Right atrium auricular region (tissue), 2 donors: ENCODE measurements at regions not wholly inside any gene's neighbourhood (a gene's known extent, or its start where the extent isn't known, plus 50 kb on each side); places are given as distances from the start of the nearest gene placed in this dataset.

Experiments
- DNase-seq: peaks from one replicate; pipeline ENCODE4 v3.0.0-alpha.2; 2019; ENCODE audit warnings: low spot score
- H3K27ac ChIP-seq, 2 donors: fragments of 200-600 bp; sonication (generic); 1 replicate in 1 of 2; 2 replicates in 1 of 2; pipeline ENCODE4 v1.5.1; 2016 to 2019
- H3K27me3 ChIP-seq, 2 donors: fragments of 200-600 bp; sonication (generic); one replicate each; pipeline versions ENCODE4 v1.5.1 to v1.6.0; 2017 to 2019
- H3K36me3 ChIP-seq: fragments of 200-600 bp; sonication (generic); one replicate; pipeline ENCODE4 v1.5.1; 2016
- H3K4me1 ChIP-seq, 2 donors: fragments of 200-600 bp; sonication (generic); one replicate each; pipeline versions ENCODE4 v1.5.1 to v1.6.0; 2017 to 2019
- H3K4me3 ChIP-seq, 2 donors: fragments of 200-600 bp; sonication (generic); 1 replicate in 1 of 2; 2 replicates in 1 of 2; pipeline ENCODE4 v1.5.1; 2017 to 2019; ENCODE audit warnings: mild to moderate bottlenecking in 1 of 2, moderate library complexity in 1 of 2
- H3K9me3 ChIP-seq, 2 donors: fragments of 200-600 bp; sonication (generic); one replicate each; pipeline ENCODE4 v1.5.1; 2019
- TF ChIP-seq, protein P1 (sequence below), 2 donors: fragments of 200-600 bp; sonication (generic); IDR thresholded peaks; one replicate each; pipeline ENCODE4 v1.5.1; 2019; ENCODE audit warnings: antibody characterized with exemption in 2 of 2

DNA sequence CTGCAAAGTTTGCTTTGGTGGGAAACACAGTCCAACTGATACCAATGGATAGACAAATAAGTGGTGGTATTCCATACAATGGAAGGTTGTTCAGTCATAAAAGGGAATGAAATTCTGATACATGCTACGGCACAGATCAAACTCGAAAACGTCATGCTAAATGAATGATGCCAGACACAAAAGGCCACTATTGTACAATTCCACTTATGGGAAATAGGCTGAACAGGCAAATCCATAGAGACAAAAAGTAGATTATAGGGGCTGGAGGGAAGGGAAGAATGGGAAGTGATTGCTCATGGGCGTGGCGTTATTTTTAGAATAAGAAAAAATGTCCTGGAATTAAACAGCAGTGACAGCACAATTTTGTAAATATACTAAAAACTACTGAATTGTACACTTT lies 66.0 kb upstream of the FOXK1 start:
- H3K36me3 ChIP-seq = no peaks in the 10 kb centered on the region
- no peak overlapping the region for H3K4me3 ChIP-seq
- DNase-seq = no peak
- no peak overlapping the region for H3K27ac ChIP-seq
- peaks cover 0 to 25% of the 10 kb centered on the region in 2 donors for H3K4me1 ChIP-seq
- TF ChIP-seq, protein P1, sequence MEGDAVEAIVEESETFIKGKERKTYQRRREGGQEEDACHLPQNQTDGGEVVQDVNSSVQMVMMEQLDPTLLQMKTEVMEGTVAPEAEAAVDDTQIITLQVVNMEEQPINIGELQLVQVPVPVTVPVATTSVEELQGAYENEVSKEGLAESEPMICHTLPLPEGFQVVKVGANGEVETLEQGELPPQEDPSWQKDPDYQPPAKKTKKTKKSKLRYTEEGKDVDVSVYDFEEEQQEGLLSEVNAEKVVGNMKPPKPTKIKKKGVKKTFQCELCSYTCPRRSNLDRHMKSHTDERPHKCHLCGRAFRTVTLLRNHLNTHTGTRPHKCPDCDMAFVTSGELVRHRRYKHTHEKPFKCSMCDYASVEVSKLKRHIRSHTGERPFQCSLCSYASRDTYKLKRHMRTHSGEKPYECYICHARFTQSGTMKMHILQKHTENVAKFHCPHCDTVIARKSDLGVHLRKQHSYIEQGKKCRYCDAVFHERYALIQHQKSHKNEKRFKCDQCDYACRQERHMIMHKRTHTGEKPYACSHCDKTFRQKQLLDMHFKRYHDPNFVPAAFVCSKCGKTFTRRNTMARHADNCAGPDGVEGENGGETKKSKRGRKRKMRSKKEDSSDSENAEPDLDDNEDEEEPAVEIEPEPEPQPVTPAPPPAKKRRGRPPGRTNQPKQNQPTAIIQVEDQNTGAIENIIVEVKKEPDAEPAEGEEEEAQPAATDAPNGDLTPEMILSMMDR (IDR thresholded peaks at IDR 0.05) = no peak
- H3K9me3 ChIP-seq = no peaks in the 10 kb centered on the region
- H3K27me3 ChIP-seq = no peaks in the 10 kb centered on the region

DNA sequence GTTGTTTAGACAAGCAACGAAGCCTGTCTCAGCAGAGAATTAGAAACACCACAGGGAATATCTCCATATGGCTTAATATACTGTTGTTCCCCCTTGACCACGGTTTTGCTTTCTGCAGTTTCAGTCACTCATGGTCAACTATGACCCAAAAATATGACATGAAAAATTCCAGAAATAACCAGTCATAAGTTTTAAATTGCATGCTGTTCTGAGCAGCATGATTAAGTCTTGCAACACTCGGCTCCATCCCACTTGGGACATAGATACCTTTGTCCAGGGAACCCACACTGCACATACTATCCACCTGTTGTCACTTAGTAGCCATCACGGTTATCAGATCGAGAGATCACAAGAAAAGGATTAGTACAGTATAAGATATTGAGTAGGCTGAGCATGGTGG lies 60.7 kb upstream of the FOXK1 start:
- Histone ChIP-seq H3K27me3 (no peaks in the 10 kb centered on the region), H3K4me3 (no peak overlapping the region), H3K4me1 (peaks cover 0 to 5% of the 10 kb centered on the region in 2 donors), H3K36me3 (no peaks in the 10 kb centered on the region), H3K27ac (no peak overlapping the region), H3K9me3 (no peaks in the 10 kb centered on the region)
- DNase-seq = no peak
- TF ChIP-seq, protein P1 (IDR thresholded peaks at IDR 0.05) = no peak

DNA sequence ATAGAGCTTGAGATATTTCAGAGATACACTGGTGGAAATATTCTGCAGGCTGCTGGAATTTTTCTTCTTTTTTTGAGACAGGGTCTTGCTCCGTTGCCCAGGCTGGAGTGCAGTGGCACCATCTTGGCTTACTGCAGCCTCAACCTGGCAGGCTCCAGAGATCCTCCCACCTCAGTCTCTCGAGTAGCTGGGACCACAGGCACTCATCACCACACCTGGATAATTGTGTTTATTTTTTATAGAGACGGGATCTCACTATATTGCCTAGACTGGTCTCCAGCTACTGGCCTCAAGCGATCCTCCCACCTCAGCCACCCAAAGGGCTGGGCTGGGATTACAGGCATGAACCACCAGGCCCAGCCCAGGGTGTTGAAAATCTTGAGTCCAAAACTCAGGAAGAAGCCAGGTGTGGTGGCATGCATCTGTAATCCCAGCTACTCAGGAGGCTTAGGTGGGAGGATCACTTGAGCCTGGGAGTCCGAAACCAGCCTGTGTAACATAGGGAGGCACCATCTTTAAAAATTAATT lies 55.7 kb upstream of the FOXK1 start:
- no peak for DNase-seq
- no peaks in the 10 kb centered on the region for H3K36me3 ChIP-seq
- H3K27ac ChIP-seq = no peak overlapping the region
- H3K4me1 ChIP-seq = peaks cover 0 to 4% of the 10 kb centered on the region in 2 donors
- TF ChIP-seq, protein P1 (IDR thresholded peaks at IDR 0.05) = no peak
- no peaks in the 10 kb centered on the region for H3K9me3 ChIP-seq
- H3K27me3 ChIP-seq = no peaks in the 10 kb centered on the region
- no peak overlapping the region for H3K4me3 ChIP-seq

DNA sequence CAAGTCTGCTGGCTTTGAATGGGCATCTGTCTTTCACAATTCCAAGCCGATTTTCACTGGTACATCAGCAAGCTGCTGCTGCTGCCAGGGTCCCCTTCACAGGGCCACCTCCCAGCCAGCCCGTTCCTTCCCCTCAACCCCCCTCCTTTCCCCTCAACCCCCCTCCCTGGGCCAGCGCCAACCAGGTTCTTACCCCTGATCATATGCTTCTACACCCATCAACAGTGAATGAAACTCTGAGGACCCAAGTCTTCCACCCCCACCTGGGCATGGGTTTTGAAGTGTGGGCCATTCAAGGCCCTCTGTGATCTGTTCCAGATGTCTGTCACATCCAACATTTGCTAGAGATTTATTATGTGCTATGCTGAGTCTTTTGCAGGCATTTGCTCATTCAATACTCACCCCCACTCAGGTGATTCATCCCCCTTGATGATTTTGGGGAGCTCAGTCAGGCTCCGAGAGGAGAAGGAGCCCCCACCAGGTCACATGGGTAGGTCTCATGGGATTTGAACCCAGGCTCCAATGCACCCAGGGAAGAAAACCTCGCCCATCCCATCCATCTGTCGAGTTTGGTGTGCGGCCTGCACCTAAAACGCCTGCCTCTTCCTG lies 52.7 kb upstream of the FOXK1 start:
- no peak for DNase-seq

DNA sequence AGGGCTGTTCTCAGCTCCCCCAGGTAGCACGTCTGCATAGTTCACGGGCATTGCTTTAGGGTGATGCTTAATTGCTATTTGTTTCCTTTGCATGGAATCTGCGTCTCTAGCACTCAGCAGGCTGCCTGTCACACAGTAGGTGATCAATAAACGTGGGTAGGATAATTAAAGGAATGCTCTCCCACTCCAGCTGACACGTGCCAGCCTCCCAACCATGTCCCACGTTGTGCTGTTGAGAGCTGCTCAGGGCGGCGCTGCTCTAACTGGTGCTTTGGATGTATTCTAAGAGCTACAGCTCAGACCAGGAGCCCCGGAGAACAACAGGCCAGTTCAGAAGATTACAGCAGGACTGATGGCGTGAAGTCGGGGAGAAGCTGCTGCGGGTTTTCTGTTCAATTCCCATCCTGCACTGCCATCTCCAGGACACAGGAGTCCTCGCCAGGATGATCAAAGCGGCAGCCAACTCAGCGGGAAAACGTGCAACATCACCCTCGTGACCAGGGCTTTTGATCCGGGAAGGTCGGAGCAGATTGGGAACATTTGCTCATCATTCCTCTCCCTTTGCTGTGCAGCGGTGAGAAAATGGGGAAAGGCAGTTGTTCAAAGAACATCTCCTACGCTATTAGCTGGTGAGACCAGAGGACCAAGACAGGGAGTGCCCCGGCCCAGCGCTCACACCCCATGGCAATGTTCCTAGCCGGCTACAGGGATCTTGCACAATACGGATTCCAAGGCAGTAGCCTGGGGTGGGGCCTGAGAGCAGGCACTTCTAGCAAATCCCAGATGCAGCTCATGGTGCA lies 50.5 kb upstream of the FOXK1 start:
- Histone ChIP-seq H3K9me3 (no peaks in the 10 kb centered on the region), H3K4me3 (peak overlapping the region; percentile 10 to 29), H3K27me3 (no peaks in the 10 kb centered on the region), H3K4me1 (peaks cover 0 to 13% of the 10 kb centered on the region in 2 donors), H3K27ac (peak overlapping the region; percentile 35 to 51), H3K36me3 (no peaks in the 10 kb centered on the region)
- DNase-seq = peak; percentile 94
- TF ChIP-seq, protein P1 (IDR thresholded peaks at IDR 0.05) = peak; percentile 16 to 82

More for the DNA sequence above, 52.7 kb upstream of the FOXK1 start:
- H3K4me1 ChIP-seq = peaks cover 0 to 13% of the 10 kb centered on the region in 2 donors
- no peaks in the 10 kb centered on the region for H3K36me3 ChIP-seq
- no peak overlapping the region for H3K4me3 ChIP-seq
- TF ChIP-seq, protein P1 (IDR thresholded peaks at IDR 0.05) = no peak
- H3K9me3 ChIP-seq = no peaks in the 10 kb centered on the region
- H3K27ac ChIP-seq = no peak overlapping the region
- H3K27me3 ChIP-seq = no peaks in the 10 kb centered on the region
